NOMO-1 (cell line): ENCODE measurements at regions not wholly inside any gene's neighbourhood (a gene's known extent, or its start where the extent isn't known, plus 50 kb on each side); places are given as distances from the start of the nearest gene placed in this dataset.

ENCODE experiments used
- DNase-seq, 2 experiments: peaks; one replicate each; lab custom pipeline; 2025; ENCODE audit not compliant: unreplicated experiment in 2 of 2; lab: John Stamatoyannopoulos, UW

DNA sequence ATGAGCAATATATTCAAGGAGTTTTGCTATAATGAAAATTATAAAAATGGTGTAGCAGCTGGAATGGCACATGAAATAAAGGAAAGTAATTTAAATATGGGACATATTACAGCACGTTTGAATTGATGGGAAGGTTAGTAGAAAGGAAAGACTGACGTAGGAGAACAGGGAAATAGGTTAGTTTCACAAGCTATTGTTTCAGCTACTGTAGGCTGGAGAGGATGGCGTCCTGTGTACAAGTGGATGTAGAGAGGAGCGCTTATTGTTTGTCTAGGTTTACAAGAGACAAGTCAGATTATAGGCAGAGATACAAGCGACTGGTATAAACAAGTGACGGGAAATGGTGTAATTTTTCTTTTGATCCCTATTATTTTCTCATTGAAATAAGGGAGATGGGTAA lies 431.2 kb upstream of the PDE3A start:
- no peak for DNase-seq

- DNase-seq = no peak
Measured at GRCh38 chr12:19938031-19938430, 430.3 kb upstream of the PDE3A start.

GRCh38 chr12:19938491-19938890 lies 429.8 kb upstream of the PDE3A start:
- no peak for DNase-seq

DNA sequence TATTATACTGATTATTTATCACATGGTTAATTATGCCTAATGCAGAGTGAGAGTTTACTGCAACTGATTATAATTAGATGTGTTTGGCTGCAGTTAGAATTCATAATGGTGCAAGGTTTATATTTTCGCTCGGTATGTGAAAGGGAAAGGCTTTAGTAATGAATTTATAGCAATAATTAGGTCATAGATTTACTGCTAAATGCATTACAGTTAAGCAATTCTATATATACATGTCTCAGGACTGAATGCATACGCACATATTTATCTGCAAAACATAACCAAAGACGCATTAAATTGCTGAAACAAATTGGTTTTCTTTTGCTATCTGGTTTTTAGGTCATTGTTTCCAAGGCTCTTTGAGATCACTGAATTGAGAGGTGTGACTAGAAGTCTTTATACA lies 428.1 kb upstream of the PDE3A start:
- DNase-seq = no peak

GRCh38 chr12:19941096-19941495 lies 427.2 kb upstream of the PDE3A start:
- no peak for DNase-seq

DNA sequence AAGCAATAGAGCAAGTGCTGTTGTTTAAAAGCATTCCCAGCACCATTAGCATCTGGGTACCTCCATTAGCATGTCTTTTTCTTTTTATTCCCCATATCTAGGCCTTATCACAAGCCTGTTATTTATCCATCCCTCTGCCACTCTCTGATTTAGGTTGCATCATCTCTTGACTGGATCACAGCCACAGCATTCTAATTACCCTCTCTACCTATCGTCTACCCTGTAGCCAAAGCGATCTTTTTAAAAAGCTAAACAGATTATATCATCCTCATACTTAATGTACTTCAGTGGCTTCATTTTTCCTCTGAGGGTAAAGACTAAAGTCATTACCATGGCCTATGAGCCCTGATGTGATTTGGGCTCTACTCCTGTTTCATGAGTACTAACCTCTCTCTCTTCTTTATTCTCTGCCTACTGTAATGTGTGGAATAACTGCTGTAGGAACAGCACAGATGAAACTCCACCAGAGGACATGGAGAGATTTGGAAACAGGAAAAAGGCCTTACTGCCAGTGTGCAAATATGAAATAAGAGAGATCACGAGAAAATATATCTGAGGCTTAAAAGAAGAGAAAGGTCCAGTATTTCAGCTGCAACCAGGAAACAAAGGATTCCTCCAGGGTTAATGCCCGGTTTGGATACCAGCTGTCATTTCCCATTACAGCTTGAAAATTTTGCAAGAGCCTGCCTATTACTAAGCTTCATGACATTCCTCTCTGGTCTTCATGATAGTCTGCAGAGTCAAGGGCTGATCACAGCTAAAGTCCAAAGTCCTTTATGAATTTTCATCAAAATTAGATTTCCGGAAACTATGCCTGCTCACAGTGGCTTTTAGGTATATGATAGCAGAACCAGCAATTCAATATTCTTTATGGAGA lies 422.5 kb upstream of the PDE3A start:
- DNase-seq = no peak

DNA sequence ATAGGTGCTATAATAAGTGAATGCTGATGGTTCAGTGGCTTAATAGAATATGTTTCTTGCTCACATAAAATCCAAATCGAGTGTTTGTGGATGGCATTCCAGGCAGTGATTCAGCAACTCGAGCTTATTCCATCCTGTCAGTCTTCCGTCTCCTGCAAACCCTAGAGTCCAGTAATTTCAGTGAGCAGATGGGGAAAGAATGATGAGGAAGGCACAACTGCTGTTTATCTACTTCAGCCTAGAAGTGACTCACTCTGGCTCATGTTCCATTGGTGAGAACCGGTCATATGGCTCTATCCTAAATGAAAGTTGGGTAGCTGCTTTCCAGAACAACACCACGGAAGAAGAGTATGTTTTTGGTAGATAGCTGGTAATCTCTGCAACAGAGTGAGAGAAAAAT lies 421.8 kb upstream of the PDE3A start:
- no peak for DNase-seq

- no peak for DNase-seq
Measured at GRCh38 chr12:19947344-19947743, 421.0 kb upstream of the PDE3A start.

DNA sequence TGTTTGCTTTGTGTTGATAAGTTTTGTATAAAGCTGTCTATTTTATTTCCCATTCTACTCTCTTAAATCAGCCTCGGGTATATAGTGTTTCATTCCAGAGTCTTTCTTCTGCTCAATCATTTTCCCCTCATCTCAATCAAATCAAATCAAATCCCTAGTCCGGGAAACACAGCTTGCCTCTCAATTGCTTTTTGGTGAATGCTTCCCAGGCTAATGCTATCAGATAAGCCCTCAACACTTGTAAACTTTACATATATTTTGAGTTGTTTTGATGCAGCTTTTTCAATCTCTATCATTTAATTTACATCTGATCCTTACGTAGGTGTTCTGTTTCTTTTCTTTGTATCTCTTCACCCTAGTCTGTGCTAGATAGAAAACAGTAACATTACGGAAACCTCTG lies 416.7 kb upstream of the PDE3A start:
- DNase-seq = no peak

GRCh38 chr12:19953734-19954133 lies 414.6 kb upstream of the PDE3A start:
- DNase-seq = no peak

DNA sequence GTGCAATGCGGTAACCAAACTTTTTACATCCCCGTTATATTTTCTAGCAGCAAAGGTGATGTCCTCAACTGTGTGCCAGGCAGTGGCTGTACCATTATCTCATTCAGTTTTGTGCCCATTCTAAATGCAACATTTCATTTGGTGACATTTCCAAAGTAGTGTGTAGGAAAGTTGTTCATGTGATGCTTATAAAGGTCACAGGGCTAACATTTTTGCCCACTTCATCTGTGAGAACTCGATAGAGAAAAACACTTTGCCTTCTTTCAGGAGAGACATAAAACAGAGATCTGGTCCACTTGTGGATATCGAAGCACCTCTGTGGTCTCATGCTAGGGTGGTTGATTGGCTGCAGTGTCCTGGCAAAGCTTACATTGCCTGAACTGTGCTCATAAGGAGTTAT lies 414.2 kb upstream of the PDE3A start:
- no peak for DNase-seq

DNA sequence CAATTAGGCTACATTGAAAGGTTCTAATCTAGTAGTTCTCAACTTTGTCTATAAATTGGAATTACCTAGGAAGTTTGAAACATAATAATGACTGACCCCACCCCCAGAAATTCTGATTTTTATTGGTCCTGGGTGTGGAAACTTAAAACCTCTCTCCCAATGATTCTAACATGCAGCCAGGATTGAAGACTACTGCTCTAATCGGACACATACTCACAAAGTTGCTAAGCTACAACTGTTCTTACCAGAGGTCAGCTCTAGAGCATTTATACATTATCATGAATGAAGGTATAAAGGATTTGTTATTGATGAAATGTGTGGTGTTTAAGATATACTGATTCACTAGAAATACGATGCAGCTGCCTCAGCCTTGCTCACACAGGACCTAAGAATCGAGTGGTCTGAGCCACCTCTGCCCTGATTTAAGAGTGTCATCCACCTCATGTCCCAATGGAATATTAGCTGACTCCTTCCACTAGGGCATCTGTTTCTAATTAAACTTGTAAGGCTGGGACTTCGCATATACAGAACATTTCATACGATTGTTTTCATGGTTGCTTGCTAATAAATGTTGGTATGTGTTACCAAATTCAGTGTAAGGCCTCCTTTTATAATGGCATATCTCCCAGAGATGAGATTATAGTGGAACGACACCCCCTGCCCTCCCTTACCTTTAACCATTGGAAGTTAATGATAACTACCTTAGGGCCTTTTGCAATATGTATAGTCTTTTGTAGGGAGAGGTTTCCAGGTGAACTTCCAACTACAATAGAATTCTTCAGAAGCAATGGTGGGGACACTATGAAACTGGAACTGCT lies 410.8 kb upstream of the PDE3A start:
- no peak for DNase-seq

DNA sequence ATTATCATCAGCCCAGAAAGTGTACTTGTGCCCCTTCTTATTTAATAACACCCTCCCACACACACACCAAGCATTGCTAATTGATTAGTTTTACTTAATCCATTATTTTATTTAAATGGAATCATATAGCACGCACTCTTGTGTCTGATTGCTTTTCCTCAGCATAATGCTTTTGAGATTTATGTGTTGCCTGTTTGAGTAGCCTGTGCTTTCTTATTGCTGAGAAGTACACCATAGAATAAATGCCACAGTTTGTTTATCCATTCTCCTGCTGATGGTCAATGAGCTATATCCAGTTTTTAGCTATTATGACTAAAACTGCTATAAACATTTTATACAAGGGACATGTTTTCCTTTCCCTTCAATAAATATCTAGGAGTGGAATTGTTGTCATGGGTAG lies 409.9 kb upstream of the PDE3A start:
- DNase-seq = no peak

GRCh38 chr12:19959353-19959752 lies 409.0 kb upstream of the PDE3A start:
- no peak for DNase-seq

DNA sequence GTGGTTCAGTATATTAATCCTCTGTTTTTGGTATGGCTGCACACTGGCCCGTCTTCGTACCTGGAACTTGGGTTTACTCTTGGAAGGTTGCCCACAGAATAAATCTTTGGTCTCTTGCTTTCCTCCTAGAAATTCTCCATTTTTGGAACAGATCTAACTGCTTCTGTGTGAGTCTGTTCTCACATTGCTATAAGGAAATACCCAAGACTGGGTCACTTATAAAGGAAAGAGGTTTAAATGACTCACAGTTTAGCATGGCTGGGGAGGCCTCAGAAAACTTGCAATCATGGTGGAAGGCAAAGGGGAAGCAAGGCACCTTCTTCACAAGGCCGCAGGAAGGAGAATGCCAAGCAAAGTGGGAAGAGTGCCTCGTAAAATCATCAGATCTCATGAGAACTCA lies 407.8 kb upstream of the PDE3A start:
- no peak for DNase-seq

DNA sequence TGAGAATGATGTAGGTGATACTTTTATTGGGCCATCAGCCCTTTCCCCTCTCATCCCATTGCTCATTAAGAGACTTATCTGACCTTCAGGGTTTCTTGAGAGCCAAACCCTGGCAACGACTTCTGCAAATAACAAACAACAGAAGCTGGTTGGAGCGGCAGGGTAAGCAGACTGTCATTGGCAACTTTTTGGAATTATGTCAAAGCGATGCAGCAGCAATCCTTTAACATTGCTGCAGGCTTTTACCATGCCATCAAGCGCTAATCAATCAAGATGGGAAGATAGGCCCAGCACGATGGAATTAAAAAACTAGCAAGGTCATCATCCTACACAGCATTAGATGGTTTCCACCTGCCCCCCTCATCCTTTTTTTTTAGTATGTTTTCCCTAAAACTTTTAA lies 406.1 kb upstream of the PDE3A start:
- DNase-seq = no peak

DNA sequence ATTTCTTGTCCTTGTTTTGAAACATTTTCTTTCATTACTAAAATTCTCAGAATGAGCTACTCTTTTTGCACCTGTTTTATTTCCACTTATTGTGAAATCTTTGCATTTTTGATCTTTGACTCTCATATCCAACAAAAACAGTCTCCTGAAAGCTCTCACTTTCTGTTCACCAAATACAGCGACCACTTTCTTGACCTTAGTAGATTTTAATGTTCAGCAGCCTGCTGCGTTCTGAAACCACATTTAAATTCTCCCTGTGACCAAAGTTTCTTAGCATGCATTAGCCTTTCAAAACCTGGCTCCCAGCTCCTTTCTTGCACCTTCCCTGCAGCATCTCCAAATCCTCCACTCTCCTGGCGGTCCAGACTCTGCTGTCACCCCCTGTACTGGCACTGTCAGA lies 404.4 kb upstream of the PDE3A start:
- DNase-seq = no peak

DNA sequence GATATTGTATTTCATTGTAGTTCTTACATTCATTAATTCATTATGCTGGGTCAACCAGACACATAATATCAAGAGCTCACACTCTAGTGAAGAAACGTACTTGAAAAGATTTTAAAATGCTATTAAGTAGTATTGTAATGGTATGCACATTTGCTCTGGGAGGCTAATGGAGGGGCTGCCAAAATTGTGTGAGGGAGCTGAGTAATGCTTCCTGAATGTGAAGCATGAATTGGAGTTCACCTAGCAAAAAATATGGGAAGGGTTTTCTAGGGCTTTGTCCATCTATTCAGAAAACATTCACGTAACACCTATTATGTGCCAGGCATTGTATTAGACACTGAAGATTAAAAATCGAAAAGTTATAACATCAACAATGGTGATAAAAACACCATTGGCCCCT lies 403.8 kb upstream of the PDE3A start:
- DNase-seq = no peak

- no peak for DNase-seq
Measured at GRCh38 chr12:19965196-19966038, 402.9 kb upstream of the PDE3A start.

- DNase-seq = no peak
Measured at GRCh38 chr12:19967001-19967400, 401.3 kb upstream of the PDE3A start.

- peak in 1 of 2 experiments; percentile 50 for DNase-seq
Measured at GRCh38 chr12:19967431-19967830, 400.9 kb upstream of the PDE3A start.
